ENCODE measurements at regions not wholly inside any gene's neighbourhood (a gene's known extent, or its start where the extent isn't known, plus 50 kb on each side); places are given as distances from the start of the nearest gene placed in this dataset.

DNA sequence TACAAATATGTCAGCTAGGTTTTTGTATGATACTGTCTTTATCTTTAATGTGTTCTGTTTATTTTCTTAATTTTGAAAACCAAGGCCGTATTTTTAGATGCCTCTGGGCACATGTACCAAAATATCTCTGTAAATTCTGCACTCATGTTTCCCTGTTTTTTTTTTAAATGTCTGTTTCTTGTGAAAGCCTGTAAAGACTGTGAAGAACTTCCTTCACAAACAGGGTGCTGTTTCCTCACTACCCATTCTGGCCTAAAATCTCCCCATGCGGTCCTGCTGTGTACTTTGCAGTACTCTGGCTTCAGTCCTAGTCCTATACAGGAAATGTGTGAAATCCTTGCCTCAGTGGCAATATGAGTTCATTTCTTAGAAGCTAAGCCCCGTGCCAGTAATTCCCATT, 133.4 kb upstream of the ZBTB20 start:
- TF ChIP-seq, protein P1, sequence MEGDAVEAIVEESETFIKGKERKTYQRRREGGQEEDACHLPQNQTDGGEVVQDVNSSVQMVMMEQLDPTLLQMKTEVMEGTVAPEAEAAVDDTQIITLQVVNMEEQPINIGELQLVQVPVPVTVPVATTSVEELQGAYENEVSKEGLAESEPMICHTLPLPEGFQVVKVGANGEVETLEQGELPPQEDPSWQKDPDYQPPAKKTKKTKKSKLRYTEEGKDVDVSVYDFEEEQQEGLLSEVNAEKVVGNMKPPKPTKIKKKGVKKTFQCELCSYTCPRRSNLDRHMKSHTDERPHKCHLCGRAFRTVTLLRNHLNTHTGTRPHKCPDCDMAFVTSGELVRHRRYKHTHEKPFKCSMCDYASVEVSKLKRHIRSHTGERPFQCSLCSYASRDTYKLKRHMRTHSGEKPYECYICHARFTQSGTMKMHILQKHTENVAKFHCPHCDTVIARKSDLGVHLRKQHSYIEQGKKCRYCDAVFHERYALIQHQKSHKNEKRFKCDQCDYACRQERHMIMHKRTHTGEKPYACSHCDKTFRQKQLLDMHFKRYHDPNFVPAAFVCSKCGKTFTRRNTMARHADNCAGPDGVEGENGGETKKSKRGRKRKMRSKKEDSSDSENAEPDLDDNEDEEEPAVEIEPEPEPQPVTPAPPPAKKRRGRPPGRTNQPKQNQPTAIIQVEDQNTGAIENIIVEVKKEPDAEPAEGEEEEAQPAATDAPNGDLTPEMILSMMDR (IDR thresholded peaks at IDR 0.05), result no peak
- TF ChIP-seq POLR2A (IDR thresholded peaks at IDR 0.05), result no peak
